ENCODE measurements at regions not wholly inside any gene's neighbourhood (a gene's known extent, or its start where the extent isn't known, plus 50 kb on each side); places are given as distances from the start of the nearest gene placed in this dataset.

DNA sequence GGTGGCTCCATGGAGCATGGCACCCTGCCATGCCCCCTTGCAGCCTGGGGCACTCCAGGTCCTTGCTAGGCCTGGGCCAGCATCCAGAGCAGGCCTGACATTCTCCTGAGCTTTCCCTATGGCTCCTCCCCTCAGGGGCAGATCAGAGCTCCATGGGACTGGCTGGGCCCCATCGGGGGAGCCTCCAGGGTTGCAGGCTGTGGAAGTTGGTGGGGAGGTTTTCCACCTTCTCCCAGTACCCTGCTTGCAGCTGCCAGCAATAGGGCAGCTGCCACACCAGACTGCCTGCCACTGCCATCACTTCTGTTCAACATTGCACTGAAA is 75.7 kb upstream of the TP63 start:
- DNase-seq: no peak

- DNase-seq: no peak
Measured at GRCh38 chr3:189557824-189558223, 73.4 kb upstream of the TP63 start.

DNA sequence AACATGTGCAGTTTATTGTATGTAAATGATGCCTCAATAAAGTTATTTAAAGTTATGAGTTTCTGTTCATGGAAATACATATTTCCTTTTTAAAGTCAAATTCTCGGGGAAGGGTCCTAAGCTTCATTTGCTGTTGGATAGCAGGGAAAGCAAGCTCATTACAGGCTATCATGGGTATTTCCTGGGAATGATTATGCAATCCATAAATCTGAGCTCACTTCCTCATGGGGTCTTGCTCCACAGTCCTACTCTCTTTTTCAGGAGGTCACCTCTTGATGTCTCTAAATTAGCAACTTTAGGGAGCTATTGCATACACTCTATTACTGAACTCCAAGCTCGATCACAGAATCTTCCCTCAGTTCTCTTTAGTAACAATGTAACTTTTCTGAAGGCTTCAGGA is 69.9 kb upstream of the TP63 start:
- DNase-seq: no peak

DNA sequence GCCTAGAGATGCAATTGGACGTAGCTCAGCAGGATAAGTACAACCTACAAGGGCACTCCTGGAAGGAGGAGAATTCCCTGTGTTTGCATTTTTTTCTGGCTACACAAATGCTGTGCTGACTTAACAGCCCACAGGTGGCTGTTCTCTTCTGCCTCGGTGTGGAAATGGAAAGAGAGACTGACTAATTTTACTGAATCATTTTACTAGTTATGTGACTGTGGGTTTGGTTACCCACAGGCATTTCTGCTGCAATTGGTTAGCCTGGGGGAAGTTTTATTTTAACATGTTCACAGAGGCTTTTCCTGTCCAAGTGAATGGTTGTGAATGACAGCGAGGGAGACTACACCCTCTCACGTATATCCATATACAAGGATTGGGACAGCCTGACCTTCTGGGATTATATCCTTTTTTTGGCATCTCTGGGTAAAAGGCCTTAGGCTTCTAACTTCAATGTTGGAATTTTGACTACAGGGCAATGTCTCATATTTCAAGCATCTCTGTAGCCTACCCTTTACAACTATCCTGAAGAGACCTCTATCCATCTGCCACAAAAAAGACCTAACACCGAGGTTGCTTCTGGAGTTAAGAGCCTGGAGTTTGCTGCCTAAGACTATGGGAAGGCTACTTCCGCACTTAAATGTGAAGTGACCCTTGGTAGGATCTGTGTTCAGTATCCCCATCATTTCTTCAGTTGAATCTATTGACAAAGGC is 67.2 kb upstream of the TP63 start:
- DNase-seq: no peak

DNA sequence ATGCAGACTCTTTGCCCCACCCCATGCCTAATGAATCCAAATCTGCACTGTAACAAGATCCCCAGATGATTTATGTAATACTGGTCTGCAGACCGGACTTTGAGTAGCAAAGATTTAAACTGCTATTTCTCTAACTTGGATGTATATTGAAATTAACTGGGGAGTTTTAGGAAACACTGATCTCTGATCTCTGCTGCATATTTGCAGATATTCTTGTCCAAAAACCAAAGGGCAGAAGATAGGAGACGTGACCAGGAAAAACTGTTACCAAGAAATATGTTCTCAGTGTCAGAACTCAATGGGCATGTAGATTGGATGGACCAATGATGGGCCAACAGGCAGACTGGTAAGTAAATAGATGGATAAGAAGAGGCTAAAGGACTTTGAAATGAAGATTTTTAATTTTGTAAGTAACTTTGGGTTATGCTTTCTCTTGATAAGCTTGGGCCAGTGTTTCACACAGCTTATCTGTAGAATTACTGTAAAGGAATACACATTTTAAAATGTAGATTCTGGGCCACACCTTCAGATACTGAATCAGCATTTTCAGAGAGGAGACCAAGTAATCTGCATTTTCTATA is 64.5 kb upstream of the TP63 start:
- no peak for DNase-seq

- DNase-seq: no peak
Measured at GRCh38 chr3:189567322-189567721, 63.9 kb upstream of the TP63 start.

GRCh38 chr3:189567766-189568420 is 63.3 kb upstream of the TP63 start:
- DNase-seq: no peak

- DNase-seq: no peak
Measured at GRCh38 chr3:189568961-189569360, 62.2 kb upstream of the TP63 start.

GRCh38 chr3:189569473-189569872 is 61.7 kb upstream of the TP63 start:
- DNase-seq: no peak

DNA sequence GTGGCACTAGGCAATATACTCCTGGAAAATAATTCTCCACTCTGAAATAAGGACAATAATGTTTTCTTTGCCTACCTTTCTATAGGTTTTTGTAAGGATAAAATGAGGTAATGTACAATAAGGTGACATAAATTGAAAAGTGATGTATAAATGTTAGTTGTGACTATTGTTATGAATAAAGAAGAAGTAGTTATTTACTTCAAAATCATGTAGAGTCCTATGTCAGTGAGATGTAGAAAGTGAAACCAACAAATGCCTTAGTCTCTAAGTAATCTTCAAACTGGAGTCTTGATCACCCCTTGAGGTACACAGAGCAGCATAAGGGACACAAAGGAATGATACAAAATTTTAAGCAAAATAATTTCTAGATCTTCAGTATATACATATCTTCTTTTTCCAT is 60.3 kb upstream of the TP63 start:
- no peak for DNase-seq

DNA sequence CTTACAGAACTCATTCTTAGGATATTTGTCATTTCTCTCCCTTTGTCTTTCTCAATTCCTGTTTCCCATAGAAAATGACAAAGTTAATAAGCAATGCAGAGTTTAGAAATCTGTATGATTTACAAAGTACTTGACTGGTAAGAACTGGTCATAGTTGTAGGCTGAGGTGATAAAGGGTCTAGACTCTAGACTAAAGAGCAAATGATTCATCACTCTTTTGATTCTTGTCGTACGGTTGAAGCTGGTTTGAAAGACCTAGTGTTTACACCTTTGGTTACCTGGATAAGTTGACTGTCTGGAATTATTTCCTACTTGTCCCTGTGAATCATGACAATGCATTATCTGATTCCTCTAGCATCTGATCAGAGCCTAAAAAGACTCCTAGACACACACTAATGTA is 58.9 kb upstream of the TP63 start:
- DNase-seq: no peak

GRCh38 chr3:189573004-189573403 is 58.2 kb upstream of the TP63 start:
- DNase-seq: no peak

DNA sequence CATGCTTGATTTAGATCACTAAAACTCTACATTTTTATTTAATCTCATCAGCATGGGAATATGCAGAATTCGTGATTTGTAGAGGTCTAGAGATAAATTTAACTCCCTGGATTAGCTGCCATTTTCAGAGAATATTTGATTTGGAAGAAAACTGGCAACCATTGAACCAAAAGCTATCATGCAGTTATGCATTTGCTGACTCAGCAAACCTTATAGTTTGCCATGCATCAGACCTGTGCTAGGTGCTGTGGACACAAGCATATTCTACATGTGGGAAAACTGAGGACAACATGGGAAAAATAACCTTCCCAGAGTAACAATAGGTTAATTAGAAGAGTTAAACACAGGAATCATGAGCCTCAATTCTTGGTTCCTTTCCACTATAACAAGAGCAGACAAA is 54.7 kb upstream of the TP63 start:
- no peak for DNase-seq

GRCh38 chr3:189577050-189577951 is 53.9 kb upstream of the TP63 start:
- no peak for DNase-seq

DNA sequence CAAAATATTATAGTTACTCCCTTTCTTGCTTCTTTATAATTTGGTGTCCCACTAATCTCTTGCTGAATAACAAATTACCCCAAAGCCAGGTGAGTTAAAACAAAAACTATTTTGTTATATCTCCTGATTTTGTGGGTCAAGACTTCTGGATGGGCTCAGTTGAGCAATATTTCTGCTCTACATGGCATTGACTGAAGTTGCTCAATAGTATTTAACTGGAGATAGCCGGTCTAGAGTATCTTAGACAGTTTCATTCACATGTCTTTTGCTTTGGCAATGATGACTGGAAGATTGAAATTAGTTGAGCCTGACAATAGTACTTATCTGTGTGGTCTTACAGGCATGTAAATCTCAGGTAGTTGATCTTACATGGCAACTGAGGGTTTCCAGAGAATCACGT is 51.0 kb upstream of the TP63 start:
- no peak for DNase-seq
